ENCODE measurements at regions not wholly inside any gene's neighbourhood (a gene's known extent, or its start where the extent isn't known, plus 50 kb on each side); places are given as distances from the start of the nearest gene placed in this dataset.

- no peak for DNase-seq (ENCODE audit: low spot score)
These were observed 379.7 kb upstream of the DAB1 start for GRCh38 chr1:57803586-57803985.

GRCh38 chr1:57800376-57800775, 376.5 kb upstream of the DAB1 start:
- DNase-seq (ENCODE audit: low spot score) = no peak

- DNase-seq (ENCODE audit: low spot score) = no peak
These were observed 375.7 kb upstream of the DAB1 start for GRCh38 chr1:57799490-57800115.

- no peak for DNase-seq (ENCODE audit: low spot score)
These were observed 374.7 kb upstream of the DAB1 start for GRCh38 chr1:57798543-57798942.

GRCh38 chr1:57797084-57797483, 373.2 kb upstream of the DAB1 start:
- no peak for DNase-seq (ENCODE audit: low spot score)

GRCh38 chr1:57796616-57797015, 372.8 kb upstream of the DAB1 start:
- DNase-seq (ENCODE audit: low spot score) = no peak

- no peak for DNase-seq (ENCODE audit: low spot score)
These were observed 372.0 kb upstream of the DAB1 start for GRCh38 chr1:57795886-57796285.

- no peak for DNase-seq (ENCODE audit: low spot score)
These were observed 370.2 kb upstream of the DAB1 start for GRCh38 chr1:57794078-57794477.

GRCh38 chr1:57791497-57791896, 367.6 kb upstream of the DAB1 start:
- no peak for DNase-seq (ENCODE audit: low spot score)

GRCh38 chr1:57789936-57790335, 366.1 kb upstream of the DAB1 start:
- DNase-seq (ENCODE audit: low spot score) = no peak

GRCh38 chr1:57788313-57788712, 364.5 kb upstream of the DAB1 start:
- DNase-seq (ENCODE audit: low spot score) = no peak

GRCh38 chr1:57784356-57784755, 360.5 kb upstream of the DAB1 start:
- DNase-seq (ENCODE audit: low spot score) = no peak

- DNase-seq (ENCODE audit: low spot score) = no peak
These were observed 358.5 kb upstream of the DAB1 start for GRCh38 chr1:57782357-57782756.

GRCh38 chr1:57772580-57773195, 348.8 kb upstream of the DAB1 start:
- no peak for DNase-seq (ENCODE audit: low spot score)

GRCh38 chr1:57770772-57771171, 346.9 kb upstream of the DAB1 start:
- no peak for DNase-seq (ENCODE audit: low spot score)

- DNase-seq (ENCODE audit: low spot score) = no peak
These were observed 346.4 kb upstream of the DAB1 start for GRCh38 chr1:57770236-57770635.

- DNase-seq (ENCODE audit: low spot score) = no peak
These were observed 337.8 kb upstream of the DAB1 start for GRCh38 chr1:57761628-57762027.

- no peak for DNase-seq (ENCODE audit: low spot score)
These were observed 329.0 kb upstream of the DAB1 start for GRCh38 chr1:57752843-57753242.

GRCh38 chr1:57748719-57749118, 324.9 kb upstream of the DAB1 start:
- DNase-seq (ENCODE audit: low spot score) = no peak

- DNase-seq (ENCODE audit: low spot score) = no peak
These were observed 324.0 kb upstream of the DAB1 start for GRCh38 chr1:57747818-57748217.

GRCh38 chr1:57741521-57741920, 317.7 kb upstream of the DAB1 start:
- DNase-seq (ENCODE audit: low spot score) = no peak

GRCh38 chr1:57736940-57737339, 313.1 kb upstream of the DAB1 start:
- no peak for DNase-seq (ENCODE audit: low spot score)

GRCh38 chr1:57729181-57729580, 305.3 kb upstream of the DAB1 start:
- no peak for DNase-seq (ENCODE audit: low spot score)

- DNase-seq (ENCODE audit: low spot score) = no peak
These were observed 303.3 kb upstream of the DAB1 start for GRCh38 chr1:57727121-57727520.

All from mucosa of gallbladder (tissue), 1 donor.